H9 (cell line): ENCODE measurements at regions not wholly inside any gene's neighbourhood (a gene's known extent, or its start where the extent isn't known, plus 50 kb on each side); places are given as distances from the start of the nearest gene placed in this dataset.

ENCODE experiments used
- DNase-seq: peaks from one replicate; pipeline ENCODE4 v3.0.0-alpha.2; 2017
- H2AFZ ChIP-seq: one replicate; pipeline ENCODE4 v1.6.1; 2013; ENCODE audit warnings: mild to moderate bottlenecking, low read length, control low read depth, moderate library complexity
- H2AK5ac ChIP-seq: 2 replicates; pipeline ENCODE4 v1.6.1; 2013; ENCODE audit warnings: low read length, control low read depth, mixed read lengths; ENCODE audit not compliant: insufficient read length
- H2BK120ac ChIP-seq: one replicate; pipeline ENCODE4 v1.6.1; 2013; ENCODE audit warnings: low read depth, mild to moderate bottlenecking, low read length, control low read depth, inconsistent platforms; ENCODE audit not compliant: poor library complexity, severe bottlenecking
- H2BK12ac ChIP-seq: 2 replicates; pipeline ENCODE4 v1.6.1; 2013; ENCODE audit warnings: low read length, control low read depth, mixed read lengths, low read depth; ENCODE audit not compliant: insufficient read length
- H2BK15ac ChIP-seq: 2 replicates; pipeline ENCODE4 v1.6.1; 2013; ENCODE audit warnings: low read depth, low read length, control low read depth
- H2BK20ac ChIP-seq: one replicate; pipeline ENCODE4 v1.6.1; 2013; ENCODE audit warnings: low read depth, mild to moderate bottlenecking, low read length, control low read depth, inconsistent platforms; ENCODE audit not compliant: poor library complexity, severe bottlenecking
- H2BK5ac ChIP-seq: 2 replicates; pipeline ENCODE4 v1.6.1; 2013; ENCODE audit warnings: low read length, control low read depth, mixed read lengths; ENCODE audit not compliant: insufficient read length
- H3K14ac ChIP-seq: 2 replicates; pipeline ENCODE4 v1.6.1; 2013; ENCODE audit warnings: low read length, control low read depth; ENCODE audit not compliant: insufficient read depth
- H3K18ac ChIP-seq: 2 replicates; pipeline ENCODE4 v1.6.1; 2013; ENCODE audit warnings: low read depth, mild to moderate bottlenecking, mixed read lengths, low read length, control low read depth; ENCODE audit not compliant: insufficient read length
- H3K23ac ChIP-seq: 2 replicates; pipeline ENCODE4 v1.6.1; 2013; ENCODE audit warnings: low read length, control low read depth, mixed read lengths, low read depth; ENCODE audit not compliant: insufficient read length
- H3K23me2 ChIP-seq: 2 replicates; pipeline ENCODE4 v1.6.1; 2013; ENCODE audit warnings: low read depth, mild to moderate bottlenecking, mixed read lengths, low read length, control low read depth; ENCODE audit not compliant: insufficient read length, poor library complexity, severe bottlenecking
- H3K27ac ChIP-seq: 2 replicates; pipeline ENCODE4 v1.5.1; 2013; ENCODE audit warnings: low read length, control low read depth, mixed read lengths, low read depth; ENCODE audit not compliant: insufficient read length
- H3K27me3 ChIP-seq: 2 replicates; pipeline ENCODE4 v1.6.1; 2013; ENCODE audit warnings: low read length, control low read depth, inconsistent platforms; ENCODE audit not compliant: insufficient read depth
- H3K4ac ChIP-seq: 2 replicates; pipeline ENCODE4 v1.6.1; 2013; ENCODE audit warnings: low read depth, mild to moderate bottlenecking, control low read depth, inconsistent platforms, low read length, moderate library complexity
- H3K4me1 ChIP-seq: 2 replicates; pipeline ENCODE4 v1.6.1; 2013; ENCODE audit warnings: low read length, control low read depth, inconsistent platforms; ENCODE audit not compliant: insufficient read depth
- H3K4me2 ChIP-seq: 2 replicates; pipeline ENCODE4 v1.6.1; 2013; ENCODE audit warnings: low read length, control low read depth, mixed read lengths; ENCODE audit not compliant: insufficient read length, insufficient read depth
- H3K56ac ChIP-seq: 2 replicates; pipeline ENCODE4 v1.6.1; 2013; ENCODE audit warnings: low read depth, mild to moderate bottlenecking, mixed read lengths, low read length, control low read depth; ENCODE audit not compliant: insufficient read length
- H3K79me1 ChIP-seq: 2 replicates; pipeline ENCODE4 v1.6.1; 2013; ENCODE audit warnings: low read depth, mild to moderate bottlenecking, moderate library complexity, low read length, control low read depth, inconsistent platforms; ENCODE audit not compliant: insufficient read depth, poor library complexity, severe bottlenecking
- H3K79me2 ChIP-seq: 2 replicates; pipeline ENCODE4 v1.6.1; 2013; ENCODE audit warnings: low read length, control low read depth, inconsistent platforms; ENCODE audit not compliant: insufficient read depth
- H3K9ac ChIP-seq: 2 replicates; pipeline ENCODE4 v1.6.1; 2013; ENCODE audit warnings: low read length, control low read depth, mixed read lengths; ENCODE audit not compliant: insufficient read length; ENCODE audit errors: extremely low read depth
- H3K9me3 ChIP-seq: one replicate; pipeline ENCODE4 v1.6.1; 2013; ENCODE audit warnings: low read depth, low read length, inconsistent platforms; ENCODE audit not compliant: control insufficient read depth
- H3T11ph ChIP-seq: one replicate; pipeline ENCODE4 v1.6.1; 2013; ENCODE audit warnings: mild to moderate bottlenecking, low read length, control low read depth, inconsistent platforms
- H4K20me1 ChIP-seq: one replicate; pipeline ENCODE4 v1.6.1; 2013; ENCODE audit not compliant: control insufficient read depth, insufficient read length, insufficient read depth
- H4K5ac ChIP-seq: 2 replicates; pipeline ENCODE4 v1.6.1; 2013; ENCODE audit warnings: low read depth, mild to moderate bottlenecking, mixed read lengths, low read length, control low read depth; ENCODE audit not compliant: insufficient read length
- H4K8ac ChIP-seq: replicated peaks from 2 replicates; pipeline ENCODE4 v1.6.1; 2013; ENCODE audit warnings: low read length, control low read depth, mixed read lengths, low read depth; ENCODE audit not compliant: insufficient read length
- H4K91ac ChIP-seq: 2 replicates; pipeline ENCODE4 v1.6.1; 2013; ENCODE audit warnings: low read depth, mild to moderate bottlenecking, moderate library complexity, mixed read lengths, low read length, control low read depth; ENCODE audit not compliant: insufficient read length
- H3K27ac Mint-ChIP-seq, 3 experiments: 2 replicates in 2 of 3; 3 replicates in 1 of 3; pipeline ENCODE4 v1.8.0; 2020 to 2021; ENCODE audit warnings: mixed read lengths in 3 of 3, mild to moderate bottlenecking in 1 of 3, moderate library complexity in 1 of 3
- H3K27me3 Mint-ChIP-seq: 2 replicates; pipeline ENCODE4 v1.8.0; 2021; ENCODE audit warnings: low read depth, mild to moderate bottlenecking, moderate library complexity, mixed read lengths
- H3K36me3 Mint-ChIP-seq, 3 experiments: 2 replicates in 2 of 3; 3 replicates in 1 of 3; pipeline ENCODE4 v1.8.0; 2020 to 2021; ENCODE audit warnings: low read depth in 3 of 3, mixed read lengths in 3 of 3; ENCODE audit not compliant: insufficient read depth in 1 of 3
- H3K4me1 Mint-ChIP-seq, 2 experiments: 2 replicates each; pipeline ENCODE4 v1.8.0; 2020; ENCODE audit warnings: mixed read lengths in 2 of 2
- H3K4me3 Mint-ChIP-seq, 2 experiments: 2 replicates in 1 of 2; 3 replicates in 1 of 2; pipeline ENCODE4 v1.8.0; 2020 to 2021; ENCODE audit warnings: mild to moderate bottlenecking in 2 of 2, mixed read lengths in 2 of 2, moderate library complexity in 1 of 2
- H3K9me3 Mint-ChIP-seq, 2 experiments: 2 replicates in 1 of 2; 3 replicates in 1 of 2; pipeline ENCODE4 v1.8.0; 2020; ENCODE audit warnings: mild to moderate bottlenecking in 2 of 2, mixed read lengths in 2 of 2, moderate library complexity in 1 of 2
- CTCF ChIP-seq: fragments of 200-600 bp; sonication (generic); conservative IDR thresholded peaks from 3 replicates; pipeline ENCODE4 v1.8.0; 2021; ENCODE audit warnings: antibody characterized with exemption, mild to moderate bottlenecking
- WGBS: extraction: QIAGEN DNeasy Blood & Tissue Kit; methylation state at CpG from one replicate; pipeline ENCODE4 v1.1.7; 2013; ENCODE audit warnings: missing lambda C conversion rate, low lambda C conversion rate, mixed read lengths; ENCODE audit not compliant: insufficient read length; ENCODE audit errors: extremely low coverage; 5-methylcytosine and 5-hydroxymethylcytosine counted together

- Mint-ChIP-seq H3K4me1 (no peaks in the 10 kb centered on the region), H3K27me3 (peaks cover 5% of the 10 kb centered on the region), H3K36me3 (no peaks in the 10 kb centered on the region), H3K9me3 (no peaks in the 10 kb centered on the region; a peak in 1 of 5 replicates), H3K4me3 (no peak overlapping the region), H3K27ac (no peak overlapping the region; a peak in 1 of 7 replicates)
- no peak overlapping the region for H3K18ac ChIP-seq
- no peaks in the 10 kb centered on the region for H3K27me3 ChIP-seq
- no peaks in the 10 kb centered on the region for H3K79me2 ChIP-seq
- no peak overlapping the region for H3K4me2 ChIP-seq
- no peak overlapping the region for H3K4ac ChIP-seq
- H2BK12ac ChIP-seq, result no peak overlapping the region
- no peak for DNase-seq
- no peak overlapping the region for H3K27ac ChIP-seq
- H3K79me1 ChIP-seq, result no peaks in the 10 kb centered on the region
- H2BK20ac ChIP-seq, result no peak overlapping the region
- H3K23me2 ChIP-seq, result no peaks in the 10 kb centered on the region
- WGBS, result no CpG with 5 or more reads among the region's 5 CpGs
- H3K9me3 ChIP-seq, result no peaks in the 10 kb centered on the region
- TF ChIP-seq CTCF, result no peak
- H3K4me1 ChIP-seq, result no peaks in the 10 kb centered on the region
- H4K20me1 ChIP-seq, result no peaks in the 10 kb centered on the region
- no peak overlapping the region for H4K91ac ChIP-seq
- no peak overlapping the region for H3K23ac ChIP-seq
- no peak overlapping the region for H4K5ac ChIP-seq
- no peak overlapping the region for H3T11ph ChIP-seq
- H2AK5ac ChIP-seq, result no peak overlapping the region
- H2BK15ac ChIP-seq, result no peak overlapping the region
- no peak overlapping the region for H2BK120ac ChIP-seq
- no peak overlapping the region for H3K56ac ChIP-seq
- no peak overlapping the region for H2BK5ac ChIP-seq
- H2AFZ ChIP-seq, result no peak overlapping the region
- H3K9ac ChIP-seq, result no peak overlapping the region
- no peak overlapping the region for H3K14ac ChIP-seq
- no peak overlapping the region for H4K8ac ChIP-seq
These were observed 378.4 kb upstream of the ASIC2 start for GRCh38 chr17:33671491-33671890.
